Transverse colon (tissue), 3 donors: ENCODE measurements at regions not wholly inside any gene's neighbourhood (a gene's known extent, or its start where the extent isn't known, plus 50 kb on each side); places are given as distances from the start of the nearest gene placed in this dataset.

ENCODE experiments used
- POLR2A ChIP-seq: fragments of 450-650 bp; IDR thresholded peaks from one replicate; pipeline ENCODE4 v1.6.1; 2016; ENCODE audit warnings: antibody characterized with exemption, mild to moderate bottlenecking, moderate library complexity
- TF ChIP-seq, protein P1 (sequence below), 5 experiments: fragments of 200-600 bp in 3 of 5; fragments of 450-650 bp in 2 of 5; sonication (generic) in 3 of 5; IDR thresholded peaks; 1 replicate in 2 of 5; 2 replicates in 3 of 5; pipeline ENCODE4 v1.5.1; 2016 to 2017; ENCODE audit warnings: antibody characterized with exemption in 5 of 5, inconsistent platforms in 3 of 5, mild to moderate bottlenecking in 2 of 5, moderate library complexity in 1 of 5

- TF ChIP-seq POLR2A, result no peak
- TF ChIP-seq, protein P1, sequence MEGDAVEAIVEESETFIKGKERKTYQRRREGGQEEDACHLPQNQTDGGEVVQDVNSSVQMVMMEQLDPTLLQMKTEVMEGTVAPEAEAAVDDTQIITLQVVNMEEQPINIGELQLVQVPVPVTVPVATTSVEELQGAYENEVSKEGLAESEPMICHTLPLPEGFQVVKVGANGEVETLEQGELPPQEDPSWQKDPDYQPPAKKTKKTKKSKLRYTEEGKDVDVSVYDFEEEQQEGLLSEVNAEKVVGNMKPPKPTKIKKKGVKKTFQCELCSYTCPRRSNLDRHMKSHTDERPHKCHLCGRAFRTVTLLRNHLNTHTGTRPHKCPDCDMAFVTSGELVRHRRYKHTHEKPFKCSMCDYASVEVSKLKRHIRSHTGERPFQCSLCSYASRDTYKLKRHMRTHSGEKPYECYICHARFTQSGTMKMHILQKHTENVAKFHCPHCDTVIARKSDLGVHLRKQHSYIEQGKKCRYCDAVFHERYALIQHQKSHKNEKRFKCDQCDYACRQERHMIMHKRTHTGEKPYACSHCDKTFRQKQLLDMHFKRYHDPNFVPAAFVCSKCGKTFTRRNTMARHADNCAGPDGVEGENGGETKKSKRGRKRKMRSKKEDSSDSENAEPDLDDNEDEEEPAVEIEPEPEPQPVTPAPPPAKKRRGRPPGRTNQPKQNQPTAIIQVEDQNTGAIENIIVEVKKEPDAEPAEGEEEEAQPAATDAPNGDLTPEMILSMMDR (IDR thresholded peaks at IDR 0.05), result no peak
These were observed 85.3 kb upstream of the HIVEP1 start for GRCh38 chr6:11926594-11927407.
